GM10266 (cell line): ENCODE measurements at regions not wholly inside any gene's neighbourhood (a gene's known extent, or its start where the extent isn't known, plus 50 kb on each side); places are given as distances from the start of the nearest gene placed in this dataset.
"Not testable (repeated sequence)": the region's sequence is repeated elsewhere in the genome, so short reads cannot be mapped to it uniquely, and the experiment has no call there.

Experiments used
- DNase-seq: peaks from one replicate; pipeline ENCODE4 v3.0.0; 2012; ENCODE audit errors: extremely low spot score
- CTCF ChIP-seq: IDR thresholded peaks from 2 replicates; pipeline ENCODE4 v1.5.1; 2012; ENCODE audit warnings: mild to moderate bottlenecking, low read depth; ENCODE audit not compliant: control insufficient read depth, insufficient read depth; ENCODE audit errors: missing control alignments

GRCh38 chrX:23458957-23459356 is 124.3 kb downstream of the PTCHD1 start:
- DNase-seq: not testable (repeated sequence)

GRCh38 chrX:23465105-23465791 is 130.6 kb downstream of the PTCHD1 start:
- no peak for DNase-seq
- TF ChIP-seq CTCF: no peak

GRCh38 chrX:23465985-23466384 is 131.3 kb downstream of the PTCHD1 start:
- no peak for TF ChIP-seq CTCF

GRCh38 chrX:23478056-23478455 is 143.4 kb downstream of the PTCHD1 start:
- no peak for DNase-seq
- no peak for TF ChIP-seq CTCF

More at GRCh38 chrX:23465985-23466384, 131.3 kb downstream of the PTCHD1 start:
- no peak for DNase-seq

- no peak for TF ChIP-seq CTCF
These were observed 143.9 kb downstream of the PTCHD1 start for GRCh38 chrX:23478561-23478960.

GRCh38 chrX:23482561-23482960 is 147.9 kb downstream of the PTCHD1 start:
- no peak for DNase-seq
- no peak for TF ChIP-seq CTCF

More at GRCh38 chrX:23478561-23478960, 143.9 kb downstream of the PTCHD1 start:
- DNase-seq: no peak

GRCh38 chrX:23483396-23483795 is 148.7 kb downstream of the PTCHD1 start:
- no peak for TF ChIP-seq CTCF
- DNase-seq: no peak

- DNase-seq: no peak
- TF ChIP-seq CTCF: no peak
These were observed 159.3 kb downstream of the PTCHD1 start for GRCh38 chrX:23493941-23494374.
